Smooth muscle cell (in vitro differentiated cells): ENCODE measurements at regions not wholly inside any gene's neighbourhood (a gene's known extent, or its start where the extent isn't known, plus 50 kb on each side); places are given as distances from the start of the nearest gene placed in this dataset.

ENCODE experiments used
- DNase-seq: peaks from one replicate; lab custom pipeline; 2025; ENCODE audit not compliant: unreplicated experiment; lab: John Stamatoyannopoulos, UW
- H2AFZ ChIP-seq: fragments of 200-600 bp; sonication (generic); 2 replicates; pipeline ENCODE4 v1.6.0; 2016; ENCODE audit warnings: antibody characterized with exemption, low read depth, mild to moderate bottlenecking
- H3F3A ChIP-seq: fragments of 200-600 bp; sonication (generic); 2 replicates; pipeline ENCODE4 v1.6.0; 2017; ENCODE audit warnings: antibody characterized with exemption, low read depth
- H3K27ac ChIP-seq: fragments of 200-600 bp; sonication (generic); 2 replicates; pipeline ENCODE4 v1.5.1; 2016; ENCODE audit warnings: low read depth, mild to moderate bottlenecking
- H3K27me3 ChIP-seq: fragments of 200-600 bp; sonication (generic); 2 replicates; pipeline ENCODE4 v1.6.1; 2016; ENCODE audit warnings: low read depth, mild to moderate bottlenecking
- H3K36me3 ChIP-seq: fragments of 200-600 bp; sonication (generic); 2 replicates; pipeline ENCODE4 v1.5.1; 2016; ENCODE audit warnings: low read depth
- H3K4me1 ChIP-seq: fragments of 200-600 bp; sonication (generic); 2 replicates; pipeline ENCODE4 v1.5.1; 2016; ENCODE audit warnings: low read depth
- H3K4me2 ChIP-seq: fragments of 200-600 bp; sonication (generic); 2 replicates; pipeline ENCODE4 v1.6.0; 2016; ENCODE audit warnings: mild to moderate bottlenecking
- H3K4me3 ChIP-seq: fragments of 200-600 bp; sonication (generic); 2 replicates; pipeline ENCODE4 v1.5.1; 2016; ENCODE audit warnings: mild to moderate bottlenecking
- H3K79me2 ChIP-seq: fragments of 200-600 bp; sonication (generic); 2 replicates; pipeline ENCODE4 v1.6.0; 2016; ENCODE audit warnings: low read depth, mild to moderate bottlenecking
- H3K9ac ChIP-seq: fragments of 200-600 bp; sonication (generic); 2 replicates; pipeline ENCODE4 v1.6.0; 2016; ENCODE audit warnings: low read depth
- H3K9me3 ChIP-seq: fragments of 200-600 bp; sonication (generic); replicated peaks from 2 replicates; pipeline ENCODE4 v1.5.1; 2016; ENCODE audit warnings: low read depth
- H4K20me1 ChIP-seq: fragments of 200-600 bp; sonication (generic); 2 replicates; pipeline ENCODE4 v1.6.0; 2016; ENCODE audit warnings: low read depth
- WGBS: methylation state at CpG from one replicate; pipeline ENCODE4 v1.1.7; 2016; ENCODE audit warnings: low lambda C conversion rate; 5-methylcytosine and 5-hydroxymethylcytosine counted together
- TF ChIP-seq, protein P1 (sequence below): fragments of 200-600 bp; sonication (generic); IDR thresholded peaks from 2 replicates; pipeline ENCODE4 v1.5.1; 2017; ENCODE audit warnings: borderline replicate concordance, mild to moderate bottlenecking, antibody characterized with exemption; ENCODE audit not compliant: insufficient read depth, poor library complexity, severe bottlenecking

DNA sequence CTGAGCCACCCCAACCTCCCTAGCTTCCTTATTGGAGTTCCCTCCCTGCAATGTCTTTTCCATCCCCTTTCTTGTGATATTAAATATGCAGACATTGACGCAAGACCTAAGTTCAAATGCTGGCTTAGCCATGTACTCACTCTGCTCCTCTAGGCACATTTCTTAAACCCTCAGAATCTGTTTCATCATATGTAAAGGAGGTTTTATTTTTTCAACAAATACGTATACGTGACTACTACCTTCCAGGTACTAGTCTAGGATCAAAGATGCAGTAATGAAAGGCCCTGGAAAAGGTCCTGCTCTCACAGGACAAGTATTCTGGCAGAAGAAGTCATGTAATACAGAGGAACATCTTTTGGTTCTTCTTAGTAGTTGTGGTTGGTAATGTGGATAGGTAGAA is 98.6 kb downstream of the SIPA1L2 start:
- H3K79me2 ChIP-seq, result peaks cover 88% of the 10 kb centered on the region

DNA sequence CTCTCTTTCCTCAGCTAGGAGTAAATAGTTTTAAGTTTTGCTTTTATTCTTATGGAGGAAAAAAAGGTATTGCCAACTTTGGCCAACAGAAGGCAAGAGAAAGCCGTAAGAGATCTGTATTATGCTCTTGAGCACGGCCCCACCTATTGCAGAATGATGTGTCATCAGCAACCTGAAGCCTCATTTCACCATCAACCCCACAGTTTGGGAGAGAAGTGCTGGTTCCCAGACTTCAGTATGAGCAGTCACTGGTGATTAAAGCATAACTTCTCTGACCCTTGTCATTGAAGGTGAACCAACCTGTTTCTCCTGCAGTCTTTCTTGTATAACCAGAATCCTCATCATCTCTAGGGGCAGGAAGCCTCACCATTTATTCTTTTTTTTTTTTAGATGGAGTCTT is 100.2 kb downstream of the SIPA1L2 start:
- Histone ChIP-seq H3K4me1 (peaks cover 9% of the 10 kb centered on the region), H3K9ac (no peak overlapping the region), H3K79me2 (peaks cover 78% of the 10 kb centered on the region), H3K27ac (peak overlapping the region; percentile 67), H3K4me2 (no peak overlapping the region), H3K36me3 (no peaks in the 10 kb centered on the region), H3K4me3 (no peak overlapping the region), H3K27me3 (no peaks in the 10 kb centered on the region), H2AFZ (no peak overlapping the region), H4K20me1 (peaks cover 4% of the 10 kb centered on the region), H3F3A (peaks cover 8% of the 10 kb centered on the region), H3K9me3 (no peaks in the 10 kb centered on the region)
- 64% methylated on average over 2 of the region's 2 CpGs for WGBS
- DNase-seq, result no peak
- TF ChIP-seq, protein P1, sequence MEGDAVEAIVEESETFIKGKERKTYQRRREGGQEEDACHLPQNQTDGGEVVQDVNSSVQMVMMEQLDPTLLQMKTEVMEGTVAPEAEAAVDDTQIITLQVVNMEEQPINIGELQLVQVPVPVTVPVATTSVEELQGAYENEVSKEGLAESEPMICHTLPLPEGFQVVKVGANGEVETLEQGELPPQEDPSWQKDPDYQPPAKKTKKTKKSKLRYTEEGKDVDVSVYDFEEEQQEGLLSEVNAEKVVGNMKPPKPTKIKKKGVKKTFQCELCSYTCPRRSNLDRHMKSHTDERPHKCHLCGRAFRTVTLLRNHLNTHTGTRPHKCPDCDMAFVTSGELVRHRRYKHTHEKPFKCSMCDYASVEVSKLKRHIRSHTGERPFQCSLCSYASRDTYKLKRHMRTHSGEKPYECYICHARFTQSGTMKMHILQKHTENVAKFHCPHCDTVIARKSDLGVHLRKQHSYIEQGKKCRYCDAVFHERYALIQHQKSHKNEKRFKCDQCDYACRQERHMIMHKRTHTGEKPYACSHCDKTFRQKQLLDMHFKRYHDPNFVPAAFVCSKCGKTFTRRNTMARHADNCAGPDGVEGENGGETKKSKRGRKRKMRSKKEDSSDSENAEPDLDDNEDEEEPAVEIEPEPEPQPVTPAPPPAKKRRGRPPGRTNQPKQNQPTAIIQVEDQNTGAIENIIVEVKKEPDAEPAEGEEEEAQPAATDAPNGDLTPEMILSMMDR, result no peak

More for the DNA sequence above, 98.6 kb downstream of the SIPA1L2 start:
- H3K9me3 ChIP-seq, result no peaks in the 10 kb centered on the region
- H3K27me3 ChIP-seq, result no peaks in the 10 kb centered on the region
- no peak overlapping the region for H3K4me3 ChIP-seq
- peaks cover 7% of the 10 kb centered on the region for H3K4me1 ChIP-seq
- no peak overlapping the region for H3K9ac ChIP-seq
- no peaks in the 10 kb centered on the region for H3K36me3 ChIP-seq
- H3F3A ChIP-seq, result peaks cover 4% of the 10 kb centered on the region
- H4K20me1 ChIP-seq, result peaks cover 4% of the 10 kb centered on the region
- H3K4me2 ChIP-seq, result no peak overlapping the region
- no peak for DNase-seq
- H3K27ac ChIP-seq, result peak overlapping the region; percentile 67
- TF ChIP-seq, protein P1, result no peak
- WGBS, result 91% methylated on average over 3 of the region's 3 CpGs
- no peak overlapping the region for H2AFZ ChIP-seq

DNA sequence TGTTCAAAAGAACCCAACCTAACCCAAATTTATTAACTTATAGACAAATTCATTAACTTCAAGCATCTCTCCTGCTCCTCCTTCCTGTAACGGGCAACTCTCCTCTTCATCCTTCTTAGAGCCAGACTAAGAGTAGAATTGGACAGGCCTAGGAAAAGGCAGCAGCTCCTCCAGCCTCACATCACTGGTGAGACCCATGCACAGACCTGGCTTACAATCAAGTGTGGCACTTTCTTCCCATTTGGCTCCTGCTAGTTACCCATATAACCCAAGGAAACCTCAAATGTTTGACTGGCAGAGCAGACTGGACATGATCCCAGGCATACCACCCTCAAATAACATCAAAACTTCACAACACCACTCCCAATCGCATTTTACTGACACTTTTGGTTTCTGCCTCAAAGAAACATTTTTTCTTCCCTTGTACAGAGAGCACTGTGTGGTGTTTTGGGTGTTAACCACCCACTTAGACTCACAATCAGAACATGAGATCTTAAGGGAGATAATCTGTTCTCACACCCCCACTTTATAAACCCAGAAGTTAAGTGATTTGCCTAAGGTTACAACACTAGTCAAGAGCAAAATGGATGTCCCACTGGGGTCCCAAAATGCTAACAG is 101.4 kb downstream of the SIPA1L2 start:
- H3K9ac ChIP-seq, result no peak overlapping the region
- no peak overlapping the region for H3K4me2 ChIP-seq
- 87% methylated on average over 2 of the region's 2 CpGs for WGBS
- no peak overlapping the region for H2AFZ ChIP-seq
- H3F3A ChIP-seq, result peaks cover 15% of the 10 kb centered on the region
- no peaks in the 10 kb centered on the region for H3K9me3 ChIP-seq
- TF ChIP-seq, protein P1, result no peak
- no peak for DNase-seq
- peaks cover 76% of the 10 kb centered on the region for H3K79me2 ChIP-seq
- H3K4me1 ChIP-seq, result peaks cover 19% of the 10 kb centered on the region
- no peaks in the 10 kb centered on the region for H3K27me3 ChIP-seq
- no peaks in the 10 kb centered on the region for H3K36me3 ChIP-seq
- peaks cover 11% of the 10 kb centered on the region for H4K20me1 ChIP-seq
- no peak overlapping the region for H3K4me3 ChIP-seq
- H3K27ac ChIP-seq, result peak overlapping the region; percentile 52

DNA sequence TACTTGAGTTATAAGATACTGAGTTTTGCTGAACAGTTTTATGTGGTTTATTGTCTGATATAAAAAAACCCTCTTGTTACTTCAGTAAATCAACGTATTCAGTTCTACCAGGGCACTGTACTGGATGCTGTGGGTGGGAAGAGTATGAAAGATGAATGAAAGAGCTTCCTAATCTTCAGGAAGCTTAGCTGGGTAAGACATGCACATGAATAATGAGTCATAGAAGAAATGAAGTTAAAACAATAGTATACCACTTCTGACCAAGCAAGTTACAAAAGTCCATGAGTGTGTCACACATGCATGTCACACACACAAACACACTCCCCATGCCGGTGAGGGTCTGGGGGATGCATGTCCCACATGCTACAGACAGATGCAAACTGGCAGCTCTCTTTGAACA is 105.9 kb downstream of the SIPA1L2 start:
- TF ChIP-seq, protein P1, result no peak
- H3K9me3 ChIP-seq, result no peaks in the 10 kb centered on the region
- H3K4me1 ChIP-seq, result peaks cover 27% of the 10 kb centered on the region
- peak overlapping the region; percentile 72 for H3K27ac ChIP-seq
- WGBS, result 31% methylated on average over 2 of the region's 2 CpGs
- H2AFZ ChIP-seq, result no peak overlapping the region
- H3K4me2 ChIP-seq, result peak overlapping the region; percentile 73
- no peak overlapping the region for H3K4me3 ChIP-seq
- peak overlapping the region; percentile 1 for H3K9ac ChIP-seq
- H3F3A ChIP-seq, result peaks cover 17% of the 10 kb centered on the region
- H4K20me1 ChIP-seq, result peaks cover 9% of the 10 kb centered on the region
- H3K36me3 ChIP-seq, result no peaks in the 10 kb centered on the region
- no peaks in the 10 kb centered on the region for H3K27me3 ChIP-seq
- H3K79me2 ChIP-seq, result peaks cover 84% of the 10 kb centered on the region
- DNase-seq, result no peak
